GM19463 (cell line): ENCODE measurements at regions not wholly inside any gene's neighbourhood (a gene's known extent, or its start where the extent isn't known, plus 50 kb on each side); places are given as distances from the start of the nearest gene placed in this dataset.

Experiments used
- ATAC-seq: cut with Tn5 transposase; IDR thresholded peaks from one replicate; pipeline ENCODE4 v1.9.1; 2021; ENCODE audit warnings: mild to moderate bottlenecking, moderate library complexity; ENCODE audit not compliant: unreplicated experiment

- no peak for ATAC-seq
These were observed 620.7 kb upstream of the ALCAM start for GRCh38 chr3:104746056-104746455.

- no peak for ATAC-seq
These were observed 616.1 kb upstream of the ALCAM start for GRCh38 chr3:104750581-104750980.

- no peak for ATAC-seq
These were observed 610.9 kb upstream of the ALCAM start for GRCh38 chr3:104755791-104756190.

GRCh38 chr3:104763007-104763406, 603.7 kb upstream of the ALCAM start:
- ATAC-seq = no peak

GRCh38 chr3:104764496-104764895, 602.2 kb upstream of the ALCAM start:
- no peak for ATAC-seq

GRCh38 chr3:104768886-104769285, 597.8 kb upstream of the ALCAM start:
- ATAC-seq = no peak

GRCh38 chr3:104779324-104779723, 587.4 kb upstream of the ALCAM start:
- no peak for ATAC-seq

GRCh38 chr3:104781112-104781511, 585.6 kb upstream of the ALCAM start:
- ATAC-seq = no peak

- ATAC-seq = no peak
These were observed 580.8 kb upstream of the ALCAM start for GRCh38 chr3:104785947-104786346.

- no peak for ATAC-seq
These were observed 579.4 kb upstream of the ALCAM start for GRCh38 chr3:104787306-104787705.

GRCh38 chr3:104788807-104789206, 577.9 kb upstream of the ALCAM start:
- no peak for ATAC-seq

- ATAC-seq = no peak
These were observed 575.4 kb upstream of the ALCAM start for GRCh38 chr3:104791331-104791730.

GRCh38 chr3:104796556-104796955, 570.2 kb upstream of the ALCAM start:
- no peak for ATAC-seq

- ATAC-seq = no peak
These were observed 561.7 kb upstream of the ALCAM start for GRCh38 chr3:104805042-104805441.

- ATAC-seq = no peak
These were observed 561.2 kb upstream of the ALCAM start for GRCh38 chr3:104805508-104805907.

- ATAC-seq = no peak
These were observed 555.8 kb upstream of the ALCAM start for GRCh38 chr3:104810896-104811295.

GRCh38 chr3:104816008-104816407, 550.7 kb upstream of the ALCAM start:
- ATAC-seq = no peak

- no peak for ATAC-seq
These were observed 550.0 kb upstream of the ALCAM start for GRCh38 chr3:104816716-104817115.

- no peak for ATAC-seq
These were observed 547.4 kb upstream of the ALCAM start for GRCh38 chr3:104819333-104819732.

- ATAC-seq = no peak
These were observed 545.8 kb upstream of the ALCAM start for GRCh38 chr3:104820959-104821358.

GRCh38 chr3:104825116-104825515, 541.6 kb upstream of the ALCAM start:
- ATAC-seq = no peak

- ATAC-seq = no peak
These were observed 535.6 kb upstream of the ALCAM start for GRCh38 chr3:104831071-104831470.

GRCh38 chr3:104832530-104832929, 534.2 kb upstream of the ALCAM start:
- no peak for ATAC-seq

- no peak for ATAC-seq
These were observed 531.3 kb upstream of the ALCAM start for GRCh38 chr3:104835376-104835775.
